GM23338 (cell line): ENCODE measurements at regions not wholly inside any gene's neighbourhood (a gene's known extent, or its start where the extent isn't known, plus 50 kb on each side); places are given as distances from the start of the nearest gene placed in this dataset.

Source experiments
- ATAC-seq: fragments of 200-7000 bp; cut with Tn5 transposase; 3 replicates; pipeline ENCODE4 v1.9.1; 2020
- DNase-seq: peaks from one replicate; pipeline ENCODE4 v3.0.0-alpha.2; 2015; ENCODE audit warnings: low spot score
- H2AFZ ChIP-seq: fragments of 200-600 bp; sonication (generic); 2 replicates; pipeline ENCODE4 v1.8.0; 2016; ENCODE audit warnings: antibody characterized with exemption, mild to moderate bottlenecking, moderate library complexity
- H3F3A ChIP-seq: fragments of 200-600 bp; sonication (generic); replicated peaks from 2 replicates; pipeline ENCODE4 v1.8.0; 2017; ENCODE audit warnings: antibody characterized with exemption, mixed run types, low read depth
- H3K27ac ChIP-seq: fragments of 200-600 bp; sonication (generic); 2 replicates; pipeline ENCODE4 v1.6.1; 2016; ENCODE audit warnings: low read depth
- H3K27me3 ChIP-seq: fragments of 200-600 bp; sonication (generic); 2 replicates; pipeline ENCODE4 v1.8.0; 2016; ENCODE audit warnings: mild to moderate bottlenecking, mixed run types, moderate library complexity; ENCODE audit not compliant: insufficient read depth
- H3K36me3 ChIP-seq: fragments of 200-600 bp; sonication (generic); 2 replicates; pipeline ENCODE4 v1.8.0; 2016; ENCODE audit warnings: mild to moderate bottlenecking; ENCODE audit not compliant: insufficient read depth
- H3K4me1 ChIP-seq: fragments of 200-600 bp; sonication (generic); 2 replicates; pipeline ENCODE4 v1.8.0; 2016; ENCODE audit warnings: mild to moderate bottlenecking, moderate library complexity; ENCODE audit not compliant: insufficient read depth
- H3K4me2 ChIP-seq: fragments of 200-600 bp; sonication (generic); 2 replicates; pipeline ENCODE4 v1.7.1; 2017; ENCODE audit warnings: mixed run types
- H3K4me3 ChIP-seq: fragments of 200-600 bp; sonication (generic); 2 replicates; pipeline ENCODE4 v1.6.1; 2016; ENCODE audit warnings: mixed run types
- H3K79me2 ChIP-seq: fragments of 200-600 bp; sonication (generic); replicated peaks from 2 replicates; pipeline ENCODE4 v1.8.0; 2017; ENCODE audit warnings: mild to moderate bottlenecking; ENCODE audit not compliant: insufficient read depth
- H3K9me2 ChIP-seq: fragments of 200-600 bp; sonication (generic); 2 replicates; pipeline ENCODE4 v1.8.0; 2017; ENCODE audit not compliant: insufficient read depth
- H4K20me1 ChIP-seq: fragments of 200-600 bp; sonication (generic); replicated peaks from 2 replicates; pipeline ENCODE4 v1.8.0; 2017; ENCODE audit warnings: mild to moderate bottlenecking; ENCODE audit not compliant: insufficient read depth
- H3K27ac Mint-ChIP-seq: 2 replicates; pipeline ENCODE4 v1.8.0; 2020; ENCODE audit warnings: inconsistent platforms, mild to moderate bottlenecking, moderate library complexity, mixed read lengths
- H3K27me3 Mint-ChIP-seq: 3 replicates; pipeline ENCODE4 v1.8.0; 2022; ENCODE audit warnings: low read depth, mild to moderate bottlenecking, moderate library complexity, mixed read lengths, inconsistent platforms; ENCODE audit not compliant: insufficient read depth, poor library complexity
- H3K36me3 Mint-ChIP-seq: 3 replicates; pipeline ENCODE4 v1.8.0; 2021; ENCODE audit warnings: low read depth, mild to moderate bottlenecking, inconsistent platforms, moderate library complexity, mixed read lengths
- H3K4me1 Mint-ChIP-seq: 3 replicates; pipeline ENCODE4 v1.8.0; 2020; ENCODE audit warnings: mild to moderate bottlenecking, inconsistent platforms, mixed read lengths
- H3K4me3 Mint-ChIP-seq: 3 replicates; pipeline ENCODE4 v1.8.0; 2021; ENCODE audit warnings: moderate library complexity, mild to moderate bottlenecking, inconsistent platforms, mixed read lengths
- H3K9me3 Mint-ChIP-seq: 3 replicates; pipeline ENCODE4 v1.8.0; 2020; ENCODE audit warnings: moderate library complexity, mild to moderate bottlenecking, inconsistent platforms, mixed read lengths
- CREB1 ChIP-seq: fragments of 250-450 bp; sonication (Bioruptor Pico); IDR thresholded peaks from 2 replicates; pipeline ENCODE4 v1.5.0; 2020; ENCODE audit warnings: low read depth, mild to moderate bottlenecking, moderate library complexity
- EZH2 ChIP-seq: fragments of 200-600 bp; sonication (generic); IDR thresholded peaks from one replicate; pipeline ENCODE4 v1.8.0; 2017; ENCODE audit warnings: antibody characterized with exemption, mild to moderate bottlenecking, low read depth; ENCODE audit not compliant: unreplicated experiment
- EZH2phosphoT487 ChIP-seq: fragments of 200-600 bp; sonication (generic); IDR thresholded peaks from one replicate; pipeline ENCODE4 v1.8.1; 2018; ENCODE audit warnings: antibody characterized with exemption; ENCODE audit not compliant: unreplicated experiment
- JUNB ChIP-seq: IDR thresholded peaks from one replicate; pipeline ENCODE4 v1.6.1; 2016; ENCODE audit warnings: antibody characterized with exemption; ENCODE audit not compliant: unreplicated experiment
- NANOG ChIP-seq: IDR thresholded peaks from 2 replicates; pipeline ENCODE4 v1.6.1; 2016; ENCODE audit warnings: antibody characterized with exemption, borderline replicate concordance
- POLR2AphosphoS5 ChIP-seq: IDR thresholded peaks from 2 replicates; pipeline ENCODE4 v1.6.1; 2016; ENCODE audit warnings: antibody characterized with exemption, low read depth
- STAT1 ChIP-seq: IDR thresholded peaks from one replicate; pipeline ENCODE4 v1.6.1; 2016; ENCODE audit warnings: antibody characterized with exemption; ENCODE audit not compliant: unreplicated experiment
- ZNF114 ChIP-seq: fragments of 250-450 bp; sonication (Bioruptor Pico); IDR thresholded peaks from 2 replicates; pipeline ENCODE4 v1.5.0; 2020; ENCODE audit warnings: mild to moderate bottlenecking, moderate library complexity
- ZNF331 ChIP-seq: fragments of 250-450 bp; sonication (Bioruptor Pico); IDR thresholded peaks from 2 replicates; pipeline ENCODE4 v1.5.0; 2020; ENCODE audit warnings: low read depth, mild to moderate bottlenecking, moderate library complexity
- TF ChIP-seq, protein P1 (sequence below): IDR thresholded peaks from 2 replicates; pipeline ENCODE4 v1.6.1; 2016; ENCODE audit warnings: antibody characterized with exemption
- TF ChIP-seq, protein P2 (sequence below): fragments of 250-450 bp; sonication (Bioruptor Pico); IDR thresholded peaks from 2 replicates; pipeline ENCODE4 v1.5.0; 2020; ENCODE audit warnings: mild to moderate bottlenecking, moderate library complexity
- TF ChIP-seq, protein P3 (sequence below): IDR thresholded peaks from one replicate; pipeline ENCODE4 v1.6.1; 2018; ENCODE audit warnings: antibody characterized with exemption; ENCODE audit not compliant: unreplicated experiment

- Histone ChIP-seq H3K27ac (no peak overlapping the region), H4K20me1 (no peaks in the 10 kb centered on the region), H3K9me2 (no peaks in the 10 kb centered on the region; the same call in 1 of the 2 replicates), H3K27me3 (no peaks in the 10 kb centered on the region), H3K4me1 (no peaks in the 10 kb centered on the region), H2AFZ (no peak overlapping the region), H3K4me2 (no peak overlapping the region), H3F3A (no peaks in the 10 kb centered on the region), H3K79me2 (no peaks in the 10 kb centered on the region), H3K4me3 (no peak overlapping the region), H3K36me3 (no peaks in the 10 kb centered on the region)
- peaks cover 3% of the 10 kb centered on the region for H3K27me3 Mint-ChIP-seq
- H3K4me3 Mint-ChIP-seq, result no peak overlapping the region
- TF ChIP-seq NANOG (no peak), EZH2 (no peak), POLR2AphosphoS5 (no peak), ZNF331 (CRISPR knock-in tag) (no peak), ZNF114 (no peak), STAT1 (no peak)
- TF ChIP-seq, protein P1, sequence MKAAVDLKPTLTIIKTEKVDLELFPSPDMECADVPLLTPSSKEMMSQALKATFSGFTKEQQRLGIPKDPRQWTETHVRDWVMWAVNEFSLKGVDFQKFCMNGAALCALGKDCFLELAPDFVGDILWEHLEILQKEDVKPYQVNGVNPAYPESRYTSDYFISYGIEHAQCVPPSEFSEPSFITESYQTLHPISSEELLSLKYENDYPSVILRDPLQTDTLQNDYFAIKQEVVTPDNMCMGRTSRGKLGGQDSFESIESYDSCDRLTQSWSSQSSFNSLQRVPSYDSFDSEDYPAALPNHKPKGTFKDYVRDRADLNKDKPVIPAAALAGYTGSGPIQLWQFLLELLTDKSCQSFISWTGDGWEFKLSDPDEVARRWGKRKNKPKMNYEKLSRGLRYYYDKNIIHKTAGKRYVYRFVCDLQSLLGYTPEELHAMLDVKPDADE, result no peak
- no peak for DNase-seq
- no peaks in the 10 kb centered on the region for H3K4me1 Mint-ChIP-seq
- H3K36me3 Mint-ChIP-seq, result no peaks in the 10 kb centered on the region
- no peak for ATAC-seq
- peaks cover 3% of the 10 kb centered on the region; the same call in 1 of the 3 replicates for H3K9me3 Mint-ChIP-seq
- no peak overlapping the region for H3K27ac Mint-ChIP-seq
These were observed 515.9 kb downstream of the SLC4A3 start for GRCh38 chr2:220143336-220143735.

DNA sequence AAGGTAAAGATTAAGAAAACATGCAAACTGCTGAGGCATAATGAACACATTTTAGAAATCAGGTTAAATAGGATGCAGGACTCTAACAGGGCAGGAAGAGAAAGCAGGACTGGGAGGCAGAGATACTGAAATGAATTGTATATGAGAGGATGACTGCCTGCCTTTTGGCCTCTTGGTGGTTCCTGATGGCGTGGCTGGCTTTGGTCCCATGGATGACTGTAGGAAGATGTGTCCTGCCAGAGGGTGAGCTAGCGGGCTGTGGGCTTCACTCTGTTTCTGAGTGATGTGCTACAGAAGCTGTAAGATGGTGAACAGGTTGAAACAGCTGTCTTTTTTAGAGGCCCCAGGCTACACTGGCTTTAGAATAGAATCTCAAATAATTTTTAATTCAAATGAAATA is 517.0 kb downstream of the SLC4A3 start:
- Mint-ChIP-seq H3K36me3 (no peaks in the 10 kb centered on the region), H3K27ac (no peak overlapping the region), H3K27me3 (peaks cover 3% of the 10 kb centered on the region), H3K4me1 (no peaks in the 10 kb centered on the region), H3K4me3 (no peak overlapping the region), H3K9me3 (peaks cover 3% of the 10 kb centered on the region; the same call in 1 of the 3 replicates)
- ATAC-seq (no peak), DNase-seq (no peak)
- H3F3A ChIP-seq, result no peaks in the 10 kb centered on the region
- no peaks in the 10 kb centered on the region for H3K4me1 ChIP-seq
- H3K4me2 ChIP-seq, result no peak overlapping the region
- no peaks in the 10 kb centered on the region for H3K79me2 ChIP-seq
- no peak overlapping the region for H2AFZ ChIP-seq
- TF ChIP-seq ZNF114, result no peak
- no peak for TF ChIP-seq EZH2phosphoT487
- no peak for TF ChIP-seq STAT1
- TF ChIP-seq, protein P2, sequence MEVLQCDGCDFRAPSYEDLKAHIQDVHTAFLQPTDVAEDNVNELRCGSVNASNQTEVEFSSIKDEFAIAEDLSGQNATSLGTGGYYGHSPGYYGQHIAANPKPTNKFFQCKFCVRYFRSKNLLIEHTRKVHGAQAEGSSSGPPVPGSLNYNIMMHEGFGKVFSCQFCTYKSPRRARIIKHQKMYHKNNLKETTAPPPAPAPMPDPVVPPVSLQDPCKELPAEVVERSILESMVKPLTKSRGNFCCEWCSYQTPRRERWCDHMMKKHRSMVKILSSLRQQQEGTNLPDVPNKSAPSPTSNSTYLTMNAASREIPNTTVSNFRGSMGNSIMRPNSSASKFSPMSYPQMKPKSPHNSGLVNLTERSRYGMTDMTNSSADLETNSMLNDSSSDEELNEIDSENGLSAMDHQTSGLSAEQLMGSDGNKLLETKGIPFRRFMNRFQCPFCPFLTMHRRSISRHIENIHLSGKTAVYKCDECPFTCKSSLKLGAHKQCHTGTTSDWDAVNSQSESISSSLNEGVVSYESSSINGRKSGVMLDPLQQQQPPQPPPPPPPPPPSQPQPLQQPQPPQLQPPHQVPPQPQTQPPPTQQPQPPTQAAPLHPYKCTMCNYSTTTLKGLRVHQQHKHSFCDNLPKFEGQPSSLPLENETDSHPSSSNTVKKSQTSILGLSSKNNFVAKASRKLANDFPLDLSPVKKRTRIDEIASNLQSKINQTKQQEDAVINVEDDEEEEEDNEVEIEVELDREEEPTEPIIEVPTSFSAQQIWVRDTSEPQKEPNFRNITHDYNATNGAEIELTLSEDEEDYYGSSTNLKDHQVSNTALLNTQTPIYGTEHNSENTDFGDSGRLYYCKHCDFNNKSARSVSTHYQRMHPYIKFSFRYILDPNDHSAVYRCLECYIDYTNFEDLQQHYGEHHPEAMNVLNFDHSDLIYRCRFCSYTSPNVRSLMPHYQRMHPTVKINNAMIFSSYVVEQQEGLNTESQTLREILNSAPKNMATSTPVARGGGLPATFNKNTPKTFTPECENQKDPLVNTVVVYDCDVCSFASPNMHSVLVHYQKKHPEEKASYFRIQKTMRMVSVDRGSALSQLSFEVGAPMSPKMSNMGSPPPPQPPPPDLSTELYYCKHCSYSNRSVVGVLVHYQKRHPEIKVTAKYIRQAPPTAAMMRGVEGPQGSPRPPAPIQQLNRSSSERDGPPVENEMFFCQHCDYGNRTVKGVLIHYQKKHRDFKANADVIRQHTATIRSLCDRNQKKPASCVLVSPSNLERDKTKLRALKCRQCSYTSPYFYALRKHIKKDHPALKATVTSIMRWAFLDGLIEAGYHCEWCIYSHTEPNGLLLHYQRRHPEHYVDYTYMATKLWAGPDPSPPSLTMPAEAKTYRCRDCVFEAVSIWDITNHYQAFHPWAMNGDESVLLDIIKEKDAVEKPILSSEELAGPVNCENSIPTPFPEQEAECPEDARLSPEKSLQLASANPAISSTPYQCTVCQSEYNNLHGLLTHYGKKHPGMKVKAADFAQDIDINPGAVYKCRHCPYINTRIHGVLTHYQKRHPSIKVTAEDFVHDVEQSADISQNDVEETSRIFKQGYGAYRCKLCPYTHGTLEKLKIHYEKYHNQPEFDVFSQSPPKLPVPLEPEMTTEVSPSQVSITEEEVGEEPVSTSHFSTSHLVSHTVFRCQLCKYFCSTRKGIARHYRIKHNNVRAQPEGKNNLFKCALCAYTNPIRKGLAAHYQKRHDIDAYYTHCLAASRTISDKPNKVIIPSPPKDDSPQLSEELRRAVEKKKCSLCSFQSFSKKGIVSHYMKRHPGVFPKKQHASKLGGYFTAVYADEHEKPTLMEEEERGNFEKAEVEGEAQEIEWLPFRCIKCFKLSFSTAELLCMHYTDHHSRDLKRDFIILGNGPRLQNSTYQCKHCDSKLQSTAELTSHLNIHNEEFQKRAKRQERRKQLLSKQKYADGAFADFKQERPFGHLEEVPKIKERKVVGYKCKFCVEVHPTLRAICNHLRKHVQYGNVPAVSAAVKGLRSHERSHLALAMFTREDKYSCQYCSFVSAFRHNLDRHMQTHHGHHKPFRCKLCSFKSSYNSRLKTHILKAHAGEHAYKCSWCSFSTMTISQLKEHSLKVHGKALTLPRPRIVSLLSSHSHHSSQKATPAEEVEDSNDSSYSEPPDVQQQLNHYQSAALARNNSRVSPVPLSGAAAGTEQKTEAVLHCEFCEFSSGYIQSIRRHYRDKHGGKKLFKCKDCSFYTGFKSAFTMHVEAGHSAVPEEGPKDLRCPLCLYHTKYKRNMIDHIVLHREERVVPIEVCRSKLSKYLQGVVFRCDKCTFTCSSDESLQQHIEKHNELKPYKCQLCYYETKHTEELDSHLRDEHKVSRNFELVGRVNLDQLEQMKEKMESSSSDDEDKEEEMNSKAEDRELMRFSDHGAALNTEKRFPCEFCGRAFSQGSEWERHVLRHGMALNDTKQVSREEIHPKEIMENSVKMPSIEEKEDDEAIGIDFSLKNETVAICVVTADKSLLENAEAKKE (CRISPR knock-in tag), result no peak
- TF ChIP-seq JUNB, result no peak
- TF ChIP-seq ZNF331 (CRISPR knock-in tag), result no peak
- TF ChIP-seq POLR2AphosphoS5, result no peak
- TF ChIP-seq, protein P3, sequence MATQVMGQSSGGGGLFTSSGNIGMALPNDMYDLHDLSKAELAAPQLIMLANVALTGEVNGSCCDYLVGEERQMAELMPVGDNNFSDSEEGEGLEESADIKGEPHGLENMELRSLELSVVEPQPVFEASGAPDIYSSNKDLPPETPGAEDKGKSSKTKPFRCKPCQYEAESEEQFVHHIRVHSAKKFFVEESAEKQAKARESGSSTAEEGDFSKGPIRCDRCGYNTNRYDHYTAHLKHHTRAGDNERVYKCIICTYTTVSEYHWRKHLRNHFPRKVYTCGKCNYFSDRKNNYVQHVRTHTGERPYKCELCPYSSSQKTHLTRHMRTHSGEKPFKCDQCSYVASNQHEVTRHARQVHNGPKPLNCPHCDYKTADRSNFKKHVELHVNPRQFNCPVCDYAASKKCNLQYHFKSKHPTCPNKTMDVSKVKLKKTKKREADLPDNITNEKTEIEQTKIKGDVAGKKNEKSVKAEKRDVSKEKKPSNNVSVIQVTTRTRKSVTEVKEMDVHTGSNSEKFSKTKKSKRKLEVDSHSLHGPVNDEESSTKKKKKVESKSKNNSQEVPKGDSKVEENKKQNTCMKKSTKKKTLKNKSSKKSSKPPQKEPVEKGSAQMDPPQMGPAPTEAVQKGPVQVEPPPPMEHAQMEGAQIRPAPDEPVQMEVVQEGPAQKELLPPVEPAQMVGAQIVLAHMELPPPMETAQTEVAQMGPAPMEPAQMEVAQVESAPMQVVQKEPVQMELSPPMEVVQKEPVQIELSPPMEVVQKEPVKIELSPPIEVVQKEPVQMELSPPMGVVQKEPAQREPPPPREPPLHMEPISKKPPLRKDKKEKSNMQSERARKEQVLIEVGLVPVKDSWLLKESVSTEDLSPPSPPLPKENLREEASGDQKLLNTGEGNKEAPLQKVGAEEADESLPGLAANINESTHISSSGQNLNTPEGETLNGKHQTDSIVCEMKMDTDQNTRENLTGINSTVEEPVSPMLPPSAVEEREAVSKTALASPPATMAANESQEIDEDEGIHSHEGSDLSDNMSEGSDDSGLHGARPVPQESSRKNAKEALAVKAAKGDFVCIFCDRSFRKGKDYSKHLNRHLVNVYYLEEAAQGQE, result no peak
- TF ChIP-seq EZH2, result no peak
- TF ChIP-seq CREB1, result no peak
- no peak for TF ChIP-seq NANOG
- no peaks in the 10 kb centered on the region; the same call in 1 of the 2 replicates for H3K9me2 ChIP-seq
- H3K27ac ChIP-seq, result no peak overlapping the region
- no peaks in the 10 kb centered on the region for H3K36me3 ChIP-seq
- H3K4me3 ChIP-seq, result no peak overlapping the region
- H3K27me3 ChIP-seq, result no peaks in the 10 kb centered on the region
- no peaks in the 10 kb centered on the region for H4K20me1 ChIP-seq
